CD4-positive, alpha-beta T cell treated with Interleukin-4 for 4 hours (primary cell): ENCODE measurements at regions not wholly inside any gene's neighbourhood (a gene's known extent, or its start where the extent isn't known, plus 50 kb on each side); places are given as distances from the start of the nearest gene placed in this dataset.

Experiments
- DNase-seq: peaks from one replicate; pipeline ENCODE4 v3.0.0-alpha.2; 2020

DNA sequence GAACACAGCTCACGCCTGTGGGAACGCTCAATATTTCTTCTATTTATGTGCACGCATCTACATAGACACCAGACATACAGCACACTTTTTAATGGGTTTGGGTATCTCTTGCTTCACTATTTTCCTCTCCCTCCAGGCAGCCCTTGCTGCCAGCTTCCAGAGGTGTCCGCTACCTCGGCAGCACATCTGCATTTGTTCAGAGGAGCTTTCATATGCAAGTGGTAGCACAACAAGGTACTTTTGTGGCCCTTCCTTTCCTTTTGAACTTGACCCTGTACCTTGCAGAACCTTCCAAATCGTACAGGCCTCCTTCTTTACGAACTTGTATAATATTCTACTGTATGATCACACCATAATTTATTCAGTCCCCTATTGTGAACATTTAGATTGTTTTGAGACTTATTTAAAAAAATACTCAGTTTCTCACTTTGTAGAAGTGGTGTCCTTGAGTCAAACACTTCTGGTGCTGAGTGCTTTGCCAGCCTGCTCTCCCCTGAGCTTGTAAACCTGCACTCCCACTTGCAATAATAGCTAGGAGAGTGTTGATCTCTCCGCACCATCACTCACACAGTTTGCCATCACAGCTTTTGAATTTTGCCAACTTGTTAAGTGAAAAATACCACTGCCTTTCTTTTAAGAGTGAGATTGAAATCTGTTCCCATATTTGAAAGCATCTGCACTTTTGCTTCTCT, 106.0 kb upstream of the ZNF32 start:
- no peak for DNase-seq

- no peak for DNase-seq
These were observed 104.8 kb upstream of the ZNF32 start for GRCh38 chr10:43753397-43754061.

DNA sequence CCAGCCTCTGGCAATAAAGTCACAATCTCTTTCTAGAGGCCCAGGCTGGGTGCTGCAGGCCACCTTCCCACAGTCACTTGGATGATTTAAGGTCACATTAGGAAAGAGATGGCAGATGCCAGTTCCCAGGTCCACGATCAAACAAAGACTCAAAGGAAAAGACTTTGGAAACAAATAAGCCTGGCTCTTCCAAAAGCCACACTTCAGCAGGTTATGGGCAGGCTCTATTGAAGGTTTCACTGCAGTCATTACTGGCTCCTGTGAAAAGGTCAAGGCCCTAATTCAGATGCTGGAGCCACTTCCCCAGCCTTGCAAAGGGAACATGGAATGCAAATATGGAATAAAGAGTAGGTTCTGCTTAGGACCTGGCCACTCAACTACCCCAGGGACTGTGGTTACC, 104.0 kb upstream of the ZNF32 start:
- DNase-seq, result no peak

DNA sequence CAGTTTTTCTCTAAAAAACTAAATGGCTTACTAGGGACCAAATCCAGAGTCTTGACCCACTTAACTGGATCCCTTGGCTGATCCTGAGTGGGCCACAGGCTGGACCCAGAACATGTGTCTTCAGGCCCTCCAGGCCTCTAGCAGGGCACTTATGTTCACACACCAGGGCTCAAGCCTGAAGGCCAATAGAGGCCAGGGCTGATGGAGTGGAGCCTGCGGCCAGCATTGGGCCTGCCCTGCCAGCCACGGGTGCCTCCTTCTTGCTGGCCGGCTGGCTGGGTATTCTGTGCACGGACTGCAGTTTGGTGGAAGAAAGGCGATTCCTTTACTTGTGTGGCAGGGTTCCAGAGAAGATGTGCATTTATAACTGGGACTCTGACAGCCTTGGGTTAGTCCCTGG, 103.0 kb upstream of the ZNF32 start:
- DNase-seq, result no peak

GRCh38 chr10:43749940-43750552, 101.4 kb upstream of the ZNF32 start:
- DNase-seq, result no peak

DNA sequence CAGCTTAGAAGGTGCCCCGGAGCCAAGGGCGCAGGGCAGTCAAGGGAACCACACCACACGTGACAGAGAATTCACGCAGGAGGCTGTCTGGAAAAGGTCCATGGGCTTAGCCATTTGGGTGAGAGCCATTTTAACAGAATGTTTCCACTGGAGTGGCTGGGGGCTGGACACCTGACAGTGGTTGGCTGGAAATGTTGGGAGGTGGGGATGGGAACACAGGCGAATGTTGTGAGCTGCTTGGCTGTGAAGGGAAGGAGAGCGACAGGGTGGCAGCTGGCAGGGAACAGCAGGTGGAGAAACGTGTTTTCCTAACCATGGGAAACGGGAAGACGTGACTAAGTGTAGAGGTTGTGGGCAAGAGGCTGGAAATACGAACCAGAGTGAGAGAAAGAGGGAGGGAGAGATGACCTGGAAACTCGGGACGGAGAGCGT, 100.5 kb upstream of the ZNF32 start:
- no peak for DNase-seq

GRCh38 chr10:43748560-43748959, 99.9 kb upstream of the ZNF32 start:
- no peak for DNase-seq

DNA sequence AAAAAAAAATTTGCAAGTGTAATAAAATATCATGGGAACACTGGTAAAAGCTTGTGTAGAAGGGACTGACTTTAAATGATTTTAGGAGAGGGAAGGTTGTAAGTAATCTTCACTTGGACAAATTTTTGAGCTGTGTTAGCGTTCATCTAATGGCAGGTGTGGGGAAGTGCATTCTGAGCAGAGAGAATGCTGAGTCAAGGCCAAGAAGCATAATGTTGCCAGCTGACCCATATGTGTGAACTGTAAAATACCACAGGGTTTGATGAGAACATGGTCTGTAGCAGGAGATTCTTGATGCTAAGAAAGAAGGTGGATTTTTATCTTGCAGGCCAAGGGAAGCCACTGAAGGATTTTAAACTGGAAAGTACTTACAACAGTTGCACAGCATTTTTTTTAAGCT, 98.2 kb upstream of the ZNF32 start:
- no peak for DNase-seq

DNA sequence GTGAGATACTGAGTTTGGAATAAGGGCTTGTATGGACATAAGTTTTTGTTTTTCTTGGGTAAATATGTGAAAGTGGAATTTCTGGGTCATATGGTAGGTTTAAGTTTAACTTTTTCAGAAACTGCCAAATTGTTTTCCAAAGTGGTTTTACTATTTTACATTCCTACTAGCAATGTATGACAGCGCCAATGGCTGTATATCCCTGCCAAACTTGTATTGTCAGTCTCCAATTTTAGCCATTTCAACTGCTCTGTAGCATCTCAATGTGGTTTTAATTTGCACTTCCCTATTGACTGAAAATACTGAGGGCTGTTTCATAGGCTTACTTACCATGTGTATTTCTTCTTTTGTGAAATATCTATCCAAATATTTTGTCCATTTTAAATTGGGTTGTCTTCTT, 90.5 kb upstream of the ZNF32 start:
- no peak for DNase-seq

DNA sequence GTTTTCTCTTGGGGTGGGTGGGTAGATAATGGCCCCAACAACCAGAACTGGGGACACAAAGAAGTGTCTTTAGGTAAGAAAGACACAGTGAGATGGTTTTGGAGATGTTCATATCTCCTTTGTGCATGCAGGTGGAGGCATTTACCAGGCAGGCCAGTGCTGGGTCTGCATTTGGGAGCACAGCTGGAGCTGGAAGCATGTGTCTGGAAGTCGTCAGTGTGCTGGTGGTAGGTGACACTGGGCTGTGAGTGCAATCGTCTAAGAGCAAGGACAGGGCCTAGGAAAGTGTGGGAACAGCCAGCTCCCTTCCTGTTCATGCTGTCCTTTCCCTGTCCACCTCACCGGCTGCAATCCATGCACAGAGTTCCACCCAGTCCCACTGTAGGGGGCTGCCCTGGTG, 88.3 kb upstream of the ZNF32 start:
- DNase-seq, result no peak

DNA sequence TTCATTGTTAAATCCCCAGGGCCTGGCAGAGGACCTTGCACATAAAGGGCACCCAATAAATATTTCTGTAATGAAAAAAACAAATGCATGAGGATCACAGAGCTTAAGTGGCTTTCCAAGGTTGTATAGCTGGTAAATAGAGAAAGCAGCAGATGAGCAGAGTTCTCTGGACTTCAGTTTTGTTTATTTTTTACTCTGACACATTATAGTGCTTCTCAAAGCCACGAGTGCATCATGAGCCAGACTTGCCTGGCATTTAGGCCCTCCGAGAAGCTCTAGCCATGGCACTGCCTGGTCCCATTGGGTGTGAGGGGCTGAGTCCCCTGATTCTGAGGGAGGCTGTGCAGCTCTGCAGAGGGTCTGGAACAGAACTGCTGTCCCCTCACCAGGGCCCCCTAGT, 87.2 kb upstream of the ZNF32 start:
- no peak for DNase-seq

DNA sequence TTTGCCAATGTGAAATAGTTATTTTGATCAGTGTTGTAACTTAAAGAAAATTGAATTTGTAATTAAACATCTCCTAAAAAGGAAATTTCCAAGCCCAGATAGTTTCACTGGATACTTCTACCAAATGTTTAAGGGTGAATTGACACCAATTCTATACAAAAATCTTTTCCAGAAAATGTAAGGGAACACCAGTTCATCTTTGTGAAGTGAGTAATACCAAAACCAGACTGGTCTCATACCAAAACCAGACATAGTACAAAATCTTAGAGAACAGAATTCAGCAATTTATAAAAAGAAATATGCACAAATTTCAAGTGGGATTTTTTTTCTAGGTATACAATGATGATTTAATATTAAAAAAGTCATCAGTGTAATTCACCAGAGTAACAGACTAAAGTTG, 86.0 kb upstream of the ZNF32 start:
- no peak for DNase-seq

DNA sequence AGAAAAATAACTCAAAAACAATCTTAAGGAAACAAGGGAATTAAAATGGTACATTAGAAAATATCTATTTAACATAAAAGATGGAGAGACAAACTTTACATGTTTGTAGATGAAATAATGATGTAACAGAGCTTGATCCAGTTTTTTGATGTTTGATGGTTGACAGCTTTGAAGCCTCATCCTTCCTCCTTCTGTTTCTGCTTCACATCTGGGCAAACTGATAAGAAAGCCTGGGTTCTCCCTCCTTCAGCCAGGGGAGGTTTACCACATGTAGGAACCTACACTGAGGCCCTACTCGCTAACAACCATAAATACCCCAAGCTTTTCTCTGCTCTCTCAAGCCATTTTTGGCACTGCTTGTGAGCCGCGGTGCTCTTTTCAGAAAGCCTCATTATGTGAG, 82.8 kb upstream of the ZNF32 start:
- no peak for DNase-seq

DNA sequence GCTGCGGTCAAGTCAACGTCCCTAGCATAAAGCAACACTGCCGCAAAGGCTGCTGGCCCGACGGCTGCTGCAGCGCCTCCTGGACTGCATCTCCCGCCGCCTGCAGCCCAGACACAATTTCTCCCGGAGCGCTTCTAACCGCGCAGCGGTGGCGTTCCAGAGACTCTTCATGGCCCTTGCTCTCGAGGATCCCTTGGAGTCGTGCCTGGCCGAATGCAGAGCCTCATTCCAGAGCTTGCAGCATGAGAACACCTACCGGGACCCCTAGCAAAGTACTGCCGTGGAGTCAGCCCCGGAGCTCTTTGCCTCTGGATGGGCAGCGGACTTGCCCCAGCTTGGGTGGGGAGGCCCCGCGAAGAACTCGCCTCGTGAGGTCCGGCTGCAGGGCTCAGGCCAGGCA, 79.7 kb upstream of the ZNF32 start:
- DNase-seq, result no peak

DNA sequence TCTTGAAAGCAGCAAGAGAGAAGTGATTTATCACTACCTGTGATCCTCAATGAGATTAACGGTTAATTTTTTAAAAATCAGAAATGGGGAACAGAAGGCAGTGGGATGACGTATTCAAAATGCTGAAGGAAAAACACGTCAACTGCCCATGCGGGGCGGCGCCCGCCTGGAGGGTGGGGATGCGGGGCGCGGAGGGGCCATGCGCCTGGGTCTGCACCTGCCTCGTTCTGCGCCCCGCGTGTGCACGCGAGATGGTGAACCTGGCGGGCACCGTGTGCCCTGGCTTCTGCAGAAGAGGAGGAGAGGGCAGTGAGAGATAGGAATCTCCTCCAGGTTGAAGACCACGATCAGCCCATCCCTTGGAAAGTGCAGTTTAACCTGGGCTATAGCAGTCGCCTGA, 79.3 kb upstream of the ZNF32 start:
- DNase-seq, result no peak

- DNase-seq, result no peak
These were observed 66.7 kb upstream of the ZNF32 start for GRCh38 chr10:43715334-43715733.

DNA sequence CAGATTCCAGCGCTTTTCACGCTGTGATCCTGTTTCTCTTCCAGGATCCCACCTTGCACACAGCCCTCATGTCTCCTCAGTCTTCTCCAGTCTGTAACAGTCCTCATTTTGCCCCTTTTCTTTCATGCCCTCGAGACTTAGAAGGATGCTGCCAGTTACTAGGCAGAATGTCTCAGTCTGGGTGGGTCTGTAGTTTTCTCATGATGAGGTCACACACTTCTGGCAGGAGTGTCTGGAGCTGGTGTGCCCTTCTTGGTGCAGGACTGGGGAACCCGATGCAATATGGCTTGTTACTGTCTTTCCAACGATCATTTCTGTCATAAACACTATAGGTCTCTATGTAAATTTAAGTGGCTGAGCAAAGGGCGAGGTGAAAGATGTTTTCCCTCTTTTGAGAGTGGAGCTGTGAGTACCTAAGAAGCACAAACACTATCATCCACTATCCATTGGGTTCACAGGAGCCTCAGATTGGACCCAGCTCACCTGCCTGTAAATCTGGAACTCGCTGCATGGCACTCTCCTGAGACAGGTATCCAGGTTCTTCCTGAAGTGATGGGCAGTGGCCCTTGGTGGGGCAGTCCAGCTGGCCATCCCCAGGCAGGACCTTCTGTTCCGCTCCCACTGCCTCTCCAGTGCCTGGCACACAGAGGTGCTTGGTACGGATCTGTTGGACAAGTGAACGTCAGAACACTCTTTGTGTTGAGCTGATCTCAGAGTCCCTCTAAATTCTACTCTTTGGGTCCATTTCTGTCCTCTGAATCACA, 64.3 kb upstream of the ZNF32 start:
- DNase-seq, result no peak

DNA sequence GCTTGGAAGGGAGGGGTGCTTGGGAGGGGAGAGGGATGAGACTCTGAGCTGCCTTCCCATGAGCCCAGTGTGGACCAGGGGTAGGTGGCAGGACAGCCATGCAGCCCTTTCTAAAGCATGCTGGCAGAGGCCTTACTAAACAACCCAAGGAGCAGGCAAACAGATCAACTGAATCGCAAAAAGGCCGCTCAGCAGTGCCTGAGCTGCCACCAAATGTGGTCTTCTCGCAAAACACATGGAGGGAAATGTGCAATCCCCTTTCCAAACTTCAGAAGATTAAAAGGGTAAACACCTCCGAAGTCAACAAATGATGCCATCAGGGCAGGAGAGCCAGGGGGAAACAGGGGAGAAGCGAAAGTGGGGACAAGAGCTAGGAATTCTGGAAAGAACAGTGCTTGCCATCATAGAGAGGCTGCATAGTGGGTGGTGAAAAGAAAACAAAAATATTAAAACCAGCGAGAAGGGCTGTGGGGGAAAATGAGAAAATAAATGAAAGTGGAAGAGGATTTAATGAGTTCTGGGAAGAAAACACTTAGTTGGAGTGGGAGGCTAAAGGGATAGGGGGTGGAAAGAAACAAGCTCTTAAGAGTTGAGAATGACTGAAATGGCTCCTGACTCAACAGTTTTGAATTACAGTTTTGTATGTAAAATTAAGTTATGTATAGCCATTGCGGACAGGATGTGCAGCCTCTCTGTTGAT, 62.2 kb upstream of the ZNF32 start:
- no peak for DNase-seq

DNA sequence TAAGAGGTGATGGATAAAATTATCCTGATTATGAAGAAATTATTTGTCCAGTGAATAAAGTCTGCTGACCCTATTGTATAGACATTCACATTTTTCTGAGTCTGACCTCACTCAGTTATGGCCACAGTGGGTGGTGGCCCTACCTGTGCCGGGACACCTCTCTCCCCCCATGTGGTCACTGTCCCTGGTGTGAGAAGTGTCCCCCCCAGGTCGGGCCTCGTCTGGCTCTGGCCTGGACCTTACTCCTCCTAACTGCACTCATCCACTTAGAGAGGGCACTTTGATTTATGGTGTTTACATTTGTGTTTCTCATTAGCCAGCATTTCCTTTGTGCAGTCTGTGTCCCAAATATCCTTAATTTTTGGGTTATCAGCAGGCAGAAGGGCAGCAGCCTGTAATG, 59.6 kb upstream of the ZNF32 start:
- no peak for DNase-seq

GRCh38 chr10:43707770-43708169, 59.1 kb upstream of the ZNF32 start:
- DNase-seq, result no peak

GRCh38 chr10:43706166-43706565, 57.5 kb upstream of the ZNF32 start:
- DNase-seq, result no peak

DNA sequence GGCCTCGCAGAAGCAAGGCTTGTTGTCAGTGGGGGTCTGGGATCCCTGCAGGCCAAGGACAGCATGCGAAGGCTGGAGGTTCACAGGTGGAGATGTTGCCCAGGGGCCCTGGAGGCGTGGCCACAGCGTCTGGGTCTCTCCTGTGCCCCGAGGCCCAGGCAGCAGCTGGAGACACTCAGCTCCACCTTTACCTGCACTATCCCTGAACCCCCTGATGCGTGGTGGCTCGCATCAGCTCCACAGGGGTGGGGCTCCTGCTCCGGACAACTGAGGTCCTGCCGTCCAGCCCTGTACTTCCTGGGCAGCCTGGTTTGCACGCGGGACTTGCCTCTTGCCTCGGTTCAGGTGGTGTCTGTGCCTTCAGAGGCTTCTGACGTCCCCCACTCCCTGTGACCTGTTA, 54.6 kb upstream of the ZNF32 start:
- DNase-seq, result no peak

DNA sequence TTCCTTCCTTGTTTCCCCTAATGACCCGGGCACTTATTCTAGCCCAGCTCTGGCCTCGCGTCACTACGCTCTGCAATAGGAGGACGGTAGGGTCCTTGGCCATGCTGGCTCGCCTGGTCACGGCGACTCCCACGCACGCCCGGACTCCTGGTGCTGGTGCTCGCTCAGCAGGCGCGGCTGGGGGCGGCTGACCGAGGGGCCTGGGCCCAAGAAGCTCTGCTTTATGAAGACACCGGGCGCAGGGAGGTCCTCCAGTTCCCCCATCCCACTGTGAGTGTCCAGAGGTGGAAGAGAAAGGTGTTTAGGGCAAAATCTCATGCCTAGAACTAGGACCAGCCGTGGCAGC, 54.2 kb upstream of the ZNF32 start:
- no peak for DNase-seq
